ENCODE measurements at regions not wholly inside any gene's neighbourhood (a gene's known extent, or its start where the extent isn't known, plus 50 kb on each side); places are given as distances from the start of the nearest gene placed in this dataset.

DNA sequence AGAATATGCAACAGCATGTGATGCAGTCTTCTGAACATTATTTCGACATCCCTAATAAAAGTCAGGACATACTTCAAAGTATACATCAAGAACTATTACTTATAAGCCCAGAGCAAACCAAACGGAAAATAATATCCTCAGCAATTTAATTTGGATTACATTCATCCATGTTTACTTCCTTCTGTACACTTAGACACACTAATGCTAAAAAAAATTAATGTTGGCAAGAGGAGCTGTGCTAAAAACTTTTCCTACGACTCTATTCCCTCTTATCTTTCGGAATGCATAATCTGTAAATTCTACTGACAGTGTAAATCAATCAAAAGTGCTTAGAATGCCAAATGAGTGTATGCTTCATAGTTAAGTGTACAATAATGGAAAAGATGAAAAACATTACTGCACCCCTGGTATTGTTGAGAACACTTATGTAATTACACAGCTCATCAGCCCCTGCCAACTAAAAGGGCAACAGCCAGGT lies 301.2 kb upstream of the HSF2 start:
- WGBS, 3 donors: 30 to 45% (median 41%) methylated on average over 4 of the region's 4 CpGs
- H3K4me1 ChIP-seq (ENCODE audit: insufficient read depth): no peaks in the 10 kb centered on the region
- no peak overlapping the region for H3K27ac ChIP-seq
- no peak overlapping the region for H3K4me3 ChIP-seq
- TF ChIP-seq EP300 (IDR thresholded peaks at IDR 0.05): no peak
- TF ChIP-seq CTCF (IDR thresholded peaks at IDR 0.05): no peak
- no peak for TF ChIP-seq POLR2A (IDR thresholded peaks at IDR 0.05)
- no peaks in the 10 kb centered on the region for H3K9me3 ChIP-seq
- H3K27me3 ChIP-seq: no peaks in the 10 kb centered on the region
- intact Hi-C loops (cut with DNase I): no loop called here
- H3K36me3 ChIP-seq: no peaks in the 10 kb centered on the region
- DNase-seq: no peak

DNA sequence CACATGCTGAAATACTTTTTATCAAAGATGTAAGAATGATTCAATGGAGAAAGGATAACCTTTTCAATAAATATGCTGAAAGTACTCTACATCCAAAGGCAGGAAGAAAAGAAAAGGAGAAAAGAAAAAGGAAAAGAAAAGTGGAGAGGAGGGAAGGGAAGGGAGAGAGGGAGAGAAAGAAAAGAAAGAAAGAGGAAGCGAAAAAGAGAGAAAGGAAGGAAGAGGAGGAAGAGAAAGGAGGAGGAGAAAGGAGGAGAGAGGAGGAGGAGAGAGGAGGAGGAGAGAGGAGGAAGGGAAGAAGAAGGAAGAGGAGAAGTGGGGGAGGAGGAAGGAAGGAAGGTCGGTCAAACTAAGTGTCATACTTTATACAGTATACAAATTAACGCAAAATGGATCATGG lies 297.4 kb upstream of the HSF2 start:
- no peaks in the 10 kb centered on the region for H3K27me3 ChIP-seq
- H3K4me1 ChIP-seq (ENCODE audit: insufficient read depth): no peaks in the 10 kb centered on the region
- H3K4me3 ChIP-seq: no peak overlapping the region
- intact Hi-C loops (cut with DNase I): no loop called here
- H3K9me3 ChIP-seq: no peaks in the 10 kb centered on the region
- TF ChIP-seq POLR2A (IDR thresholded peaks at IDR 0.05) (no peak), CTCF (IDR thresholded peaks at IDR 0.05) (no peak), EP300 (IDR thresholded peaks at IDR 0.05) (no peak)
- no peak for DNase-seq
- no peaks in the 10 kb centered on the region for H3K36me3 ChIP-seq
- 90 to 93% (median 90%) methylated on average over 3 of the region's 3 CpGs for WGBS, 3 donors
- H3K27ac ChIP-seq: no peak overlapping the region

GRCh38 chr6:122107256-122107852 lies 292.1 kb upstream of the HSF2 start:
- Histone ChIP-seq H3K36me3 (no peaks in the 10 kb centered on the region), H3K4me1 (ENCODE audit: insufficient read depth) (no peaks in the 10 kb centered on the region), H3K27ac (no peak overlapping the region), H3K9me3 (no peaks in the 10 kb centered on the region), H3K4me3 (no peak overlapping the region), H3K27me3 (no peaks in the 10 kb centered on the region)
- intact Hi-C loops (cut with DNase I): no loop called here
- no peak for TF ChIP-seq POLR2A (IDR thresholded peaks at IDR 0.05)
- TF ChIP-seq EP300 (IDR thresholded peaks at IDR 0.05): no peak
- no peak for TF ChIP-seq CTCF (IDR thresholded peaks at IDR 0.05)
- no peak for DNase-seq
- WGBS, 3 donors: 86 to 89% (median 87%) methylated on average over 3 of the region's 3 CpGs

DNA sequence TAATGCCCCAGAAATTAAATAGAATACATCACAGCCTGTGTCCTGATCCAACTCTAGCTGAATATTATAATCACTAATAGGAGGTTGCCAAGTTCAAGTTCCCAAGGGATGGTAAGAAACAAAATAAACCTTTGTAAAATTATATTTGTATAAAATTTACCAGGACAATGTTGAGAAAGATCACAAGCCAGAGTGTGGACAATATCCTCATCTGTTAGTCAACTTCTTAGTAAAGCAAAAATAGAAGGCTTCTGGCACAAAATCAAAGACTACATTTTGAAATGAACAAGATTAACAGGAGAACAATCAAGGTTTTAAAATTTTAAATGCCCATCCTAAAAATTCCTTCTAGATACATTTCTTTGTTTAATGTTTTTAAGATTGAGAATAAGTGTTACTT lies 290.4 kb upstream of the HSF2 start:
- DNase-seq: no peak
- no peak overlapping the region for H3K27ac ChIP-seq
- no peak for TF ChIP-seq CTCF (IDR thresholded peaks at IDR 0.05)
- TF ChIP-seq EP300 (IDR thresholded peaks at IDR 0.05): no peak
- no peak for TF ChIP-seq POLR2A (IDR thresholded peaks at IDR 0.05)

More for the DNA sequence above, 290.4 kb upstream of the HSF2 start:
- no peaks in the 10 kb centered on the region for H3K4me1 ChIP-seq (ENCODE audit: insufficient read depth)
- H3K27me3 ChIP-seq: no peaks in the 10 kb centered on the region
- H3K36me3 ChIP-seq: no peaks in the 10 kb centered on the region
- intact Hi-C loops (cut with DNase I): no loop called here
- H3K4me3 ChIP-seq: no peak overlapping the region
- H3K9me3 ChIP-seq: no peaks in the 10 kb centered on the region

All from ovary (tissue), 7 donors.